Endothelial cell of umbilical vein (primary cell): ENCODE measurements at regions not wholly inside any gene's neighbourhood (a gene's known extent, or its start where the extent isn't known, plus 50 kb on each side); places are given as distances from the start of the nearest gene placed in this dataset.

Source experiments
- BruUV-seq: library from RNA; stranded (reverse); fragments of 400-500 nt; replicated peaks from 2 replicates; lab custom pipeline; 2021; lab: Mats Ljungman, UMichigan
- CTCF ChIA-PET: fragments of 300-600, 350-600 bp; sonication (Branson Sonifier 250); formaldehyde crosslinking; loops from one replicate; lab custom pipeline; 2021; ENCODE audit warnings: antibody characterized with exemption, inconsistent platforms; lab: Charles Lee
- POLR2A ChIA-PET: fragments of 300-600, 350-600 bp; sonication (Branson Sonifier 250); formaldehyde crosslinking; loops from one replicate; lab custom pipeline; 2021; ENCODE audit warnings: antibody characterized with exemption, inconsistent platforms; lab: Charles Lee
- DNase-seq: peaks from one replicate; pipeline ENCODE4 v3.0.0-alpha.2; 2011; ENCODE audit warnings: low read depth, low spot score
- FAIRE-seq: peaks from 2 replicates; lab custom pipeline; 2011; peaks lifted over from hg19 to GRCh38; lab: Jason Lieb, UNC
- H2AFZ ChIP-seq: 2 replicates; pipeline ENCODE4 v1.6.0; 2012; ENCODE audit warnings: low read depth, low read length, control low read depth, inconsistent platforms
- H3K27ac ChIP-seq: 2 replicates; pipeline ENCODE4 v1.5.1; 2011; ENCODE audit warnings: low read depth, mild to moderate bottlenecking, control low read depth, low read length, moderate library complexity; ENCODE audit not compliant: insufficient read depth
- H3K27me3 ChIP-seq, 2 experiments: 2 replicates each; pipeline versions ENCODE4 v1.6.0 to v1.6.1; 2011; ENCODE audit warnings: low read length in 2 of 2, mixed read lengths in 1 of 2; ENCODE audit not compliant: control insufficient read depth in 2 of 2, insufficient read depth in 2 of 2
- H3K36me3 ChIP-seq, 2 experiments: 2 replicates in 1 of 2; 3 replicates in 1 of 2; pipeline ENCODE4 v1.5.1; 2011; ENCODE audit warnings: low read length in 2 of 2, mild to moderate bottlenecking in 1 of 2, moderate library complexity in 1 of 2; ENCODE audit not compliant: control insufficient read depth in 2 of 2, insufficient read depth in 2 of 2; ENCODE audit errors: extremely low read depth in 1 of 2
- H3K4me1 ChIP-seq: 3 replicates; pipeline ENCODE4 v1.5.1; 2011; ENCODE audit warnings: mild to moderate bottlenecking, low read length; ENCODE audit not compliant: control insufficient read depth, insufficient read depth; ENCODE audit errors: extremely low read depth
- H3K4me2 ChIP-seq: 2 replicates; pipeline ENCODE4 v1.6.1; 2011; ENCODE audit warnings: low read length, control low read depth, mixed read lengths; ENCODE audit not compliant: insufficient read depth
- H3K4me3 ChIP-seq, 3 experiments: fragments of 200-600 bp in 1 of 3; sonication (generic), shearing (Covaris generic) in 1 of 3; replicated peaks in 1 of 3; 2 replicates each; pipeline ENCODE4 v1.5.1; 2011 to 2016; ENCODE audit warnings: control low read depth in 3 of 3, low read length in 3 of 3, mild to moderate bottlenecking in 2 of 3, inconsistent platforms in 1 of 3, low read depth in 1 of 3, moderate library complexity in 1 of 3; ENCODE audit not compliant: insufficient read depth in 1 of 3
- H3K79me2 ChIP-seq: 2 replicates; pipeline ENCODE4 v1.6.0; 2012; ENCODE audit warnings: low read length, inconsistent platforms; ENCODE audit not compliant: control insufficient read depth, insufficient read depth
- H3K9ac ChIP-seq: replicated peaks from 2 replicates; pipeline ENCODE3; 2011; ENCODE audit warnings: low read length, control low read depth; ENCODE audit not compliant: insufficient read depth; ENCODE audit errors: extremely low read depth
- H3K9me1 ChIP-seq: replicated peaks from 3 replicates; pipeline ENCODE4 v1.6.0; 2011; ENCODE audit warnings: mild to moderate bottlenecking, low read length; ENCODE audit not compliant: control insufficient read depth, insufficient read depth; ENCODE audit errors: extremely low read depth
- H3K9me3 ChIP-seq: replicated peaks from 2 replicates; pipeline ENCODE4 v1.5.1; 2012; ENCODE audit warnings: low read length, inconsistent platforms; ENCODE audit not compliant: control insufficient read depth, insufficient read depth
- H4K20me1 ChIP-seq: replicated peaks from 2 replicates; pipeline ENCODE3; 2011; ENCODE audit warnings: mild to moderate bottlenecking, low read length; ENCODE audit not compliant: control insufficient read depth, insufficient read depth; ENCODE audit errors: extremely low read depth
- EZH2 ChIP-seq: IDR thresholded peaks from 2 replicates; pipeline ENCODE4 v1.6.1; 2012; ENCODE audit warnings: borderline replicate concordance, low read depth, mild to moderate bottlenecking, moderate library complexity, low read length, inconsistent platforms; ENCODE audit not compliant: severe bottlenecking
- FOS ChIP-seq: IDR thresholded peaks from 2 replicates; pipeline ENCODE4 v1.6.1; 2011; ENCODE audit warnings: mild to moderate bottlenecking, low read length, moderate library complexity, borderline replicate concordance; ENCODE audit not compliant: insufficient read depth
- GATA2 ChIP-seq: IDR thresholded peaks from 2 replicates; pipeline ENCODE4 v1.7.0; 2011; ENCODE audit warnings: low read depth, mild to moderate bottlenecking, moderate library complexity, mixed read lengths, low read length; ENCODE audit not compliant: insufficient read length, insufficient read depth
- JUN ChIP-seq: IDR thresholded peaks from 2 replicates; pipeline ENCODE4 v1.6.1; 2011; ENCODE audit warnings: borderline replicate concordance, low read depth; ENCODE audit not compliant: insufficient read length, insufficient read depth
- MAX ChIP-seq: IDR thresholded peaks from 2 replicates; pipeline ENCODE4 v1.6.1; 2011; ENCODE audit not compliant: insufficient read depth, insufficient read length
- MYC ChIP-seq: IDR thresholded peaks from one replicate; pipeline ENCODE4 v1.6.1; 2011; ENCODE audit warnings: mild to moderate bottlenecking, low read depth, low read length
- POLR2A ChIP-seq: IDR thresholded peaks from 2 replicates; pipeline ENCODE4 v1.6.1; 2012; ENCODE audit warnings: low read depth, mild to moderate bottlenecking, control low read depth, low read length
- POLR2AphosphoS5 ChIP-seq: IDR thresholded peaks from 2 replicates; pipeline ENCODE4 v1.6.1; 2012; ENCODE audit warnings: low read depth, mild to moderate bottlenecking, control low read depth, low read length, moderate library complexity; ENCODE audit not compliant: insufficient read depth
- dilution Hi-C: fragments of 300-500 bp; cut with MboI; formaldehyde crosslinking; loops from one replicate; pipeline ENCODE4 v1.15.0; 2019; ENCODE audit warnings: low sequenced_read_pairs; ENCODE audit not compliant: extremely low pct_ligation_motif_present
- intact Hi-C: fragments of 100-400 bp; cut with micrococcal nuclease; formaldehyde crosslinking; loops from one replicate; pipeline ENCODE4 v1.10.0; 2022
- TF ChIP-seq, protein P1 (sequence below), 2 donors: IDR thresholded peaks; 1 replicate in 1 of 2; 2 replicates in 1 of 2; pipeline ENCODE4 v1.5.1; 2011; ENCODE audit warnings: low read length in 2 of 2, mild to moderate bottlenecking in 2 of 2, moderate library complexity in 2 of 2, control low read depth in 1 of 2, inconsistent platforms in 1 of 2, low read depth in 1 of 2; ENCODE audit not compliant: insufficient read depth in 1 of 2; ENCODE audit errors: extremely low read depth in 1 of 2

DNA sequence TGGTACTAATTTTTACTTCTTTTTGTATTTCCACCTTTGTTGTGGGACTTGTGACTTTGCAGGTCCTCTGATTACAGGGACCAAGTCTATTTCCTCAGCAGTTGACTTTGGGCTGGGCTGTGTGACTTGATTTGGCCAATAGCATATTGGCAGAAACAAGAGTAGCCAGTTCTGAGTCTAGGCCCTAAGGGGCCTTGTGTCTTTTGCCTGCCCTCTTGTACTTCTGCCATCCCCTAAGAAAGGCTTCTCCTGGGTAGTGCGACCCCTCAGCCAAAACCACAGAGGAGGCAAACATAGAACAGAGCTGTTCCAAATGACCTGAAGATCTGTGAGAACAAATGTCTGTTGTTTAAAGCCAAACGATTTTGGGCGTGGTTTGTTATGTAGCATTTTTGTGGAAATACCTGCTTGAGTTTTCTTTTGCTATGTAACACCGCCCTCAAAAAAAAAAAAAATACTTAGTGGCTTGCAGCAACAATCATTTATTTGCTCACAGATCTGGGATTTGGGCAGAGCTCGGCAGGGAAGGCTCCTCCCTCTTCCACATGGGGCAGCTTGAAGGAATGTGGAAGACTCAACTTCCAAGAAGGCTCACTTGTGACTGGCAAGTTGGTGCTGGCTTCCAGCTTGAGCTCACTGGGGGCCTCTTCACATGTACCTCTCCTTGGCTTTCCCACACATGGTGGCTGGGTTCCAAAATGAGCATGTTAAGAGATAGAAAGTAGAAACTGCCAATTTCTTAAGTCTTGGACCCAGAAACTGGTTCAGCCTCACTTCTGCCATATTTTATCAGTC, 423.0 kb upstream of the CNKSR2 start:
- H4K20me1 ChIP-seq: no peaks in the 10 kb centered on the region
- H3K79me2 ChIP-seq: no peaks in the 10 kb centered on the region
- intact Hi-C loops (no loop called here), dilution Hi-C loops (no loop called here)
- H3K9me3 ChIP-seq: no peaks in the 10 kb centered on the region
- FAIRE-seq (no peak), DNase-seq (no peak)
- no peak overlapping the region for H3K27ac ChIP-seq
- TF ChIP-seq FOS: no peak
- no peak for TF ChIP-seq MAX
- TF ChIP-seq POLR2A: no peak
- TF ChIP-seq POLR2AphosphoS5: no peak
- TF ChIP-seq EZH2: no peak
- TF ChIP-seq JUN: no peak
- no peak for TF ChIP-seq MYC
- TF ChIP-seq, protein P1, sequence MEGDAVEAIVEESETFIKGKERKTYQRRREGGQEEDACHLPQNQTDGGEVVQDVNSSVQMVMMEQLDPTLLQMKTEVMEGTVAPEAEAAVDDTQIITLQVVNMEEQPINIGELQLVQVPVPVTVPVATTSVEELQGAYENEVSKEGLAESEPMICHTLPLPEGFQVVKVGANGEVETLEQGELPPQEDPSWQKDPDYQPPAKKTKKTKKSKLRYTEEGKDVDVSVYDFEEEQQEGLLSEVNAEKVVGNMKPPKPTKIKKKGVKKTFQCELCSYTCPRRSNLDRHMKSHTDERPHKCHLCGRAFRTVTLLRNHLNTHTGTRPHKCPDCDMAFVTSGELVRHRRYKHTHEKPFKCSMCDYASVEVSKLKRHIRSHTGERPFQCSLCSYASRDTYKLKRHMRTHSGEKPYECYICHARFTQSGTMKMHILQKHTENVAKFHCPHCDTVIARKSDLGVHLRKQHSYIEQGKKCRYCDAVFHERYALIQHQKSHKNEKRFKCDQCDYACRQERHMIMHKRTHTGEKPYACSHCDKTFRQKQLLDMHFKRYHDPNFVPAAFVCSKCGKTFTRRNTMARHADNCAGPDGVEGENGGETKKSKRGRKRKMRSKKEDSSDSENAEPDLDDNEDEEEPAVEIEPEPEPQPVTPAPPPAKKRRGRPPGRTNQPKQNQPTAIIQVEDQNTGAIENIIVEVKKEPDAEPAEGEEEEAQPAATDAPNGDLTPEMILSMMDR (IDR thresholded peaks at IDR 0.05; ENCODE audit: extremely low read depth in 1 of 2, insufficient read depth in 1 of 2, low read depth in 1 of 2, low read length in 2 of 2): no peak
- no peak for TF ChIP-seq GATA2
- no peak overlapping the region for H2AFZ ChIP-seq
- no peak overlapping the region for H3K4me2 ChIP-seq
- BruUV-seq: no TSS peak
- POLR2A ChIA-PET: no interaction called here
- no peaks in the 10 kb centered on the region for H3K4me1 ChIP-seq
- CTCF ChIA-PET: no interaction called here
- no peaks in the 10 kb centered on the region for H3K9me1 ChIP-seq
- H3K9ac ChIP-seq: no peak overlapping the region
- no peak overlapping the region for H3K4me3 ChIP-seq
- H3K27me3 ChIP-seq: no peaks in the 10 kb centered on the region
- no peaks in the 10 kb centered on the region for H3K36me3 ChIP-seq
